ENCODE measurements at regions not wholly inside any gene's neighbourhood (a gene's known extent, or its start where the extent isn't known, plus 50 kb on each side); places are given as distances from the start of the nearest gene placed in this dataset.
A peak's percentile ranks its signal among the peaks of the same experiment; 100 is the strongest.
"Not testable (repeated sequence)": the region's sequence is repeated elsewhere in the genome, so short reads cannot be mapped to it uniquely, and the experiment has no call there.

DNA sequence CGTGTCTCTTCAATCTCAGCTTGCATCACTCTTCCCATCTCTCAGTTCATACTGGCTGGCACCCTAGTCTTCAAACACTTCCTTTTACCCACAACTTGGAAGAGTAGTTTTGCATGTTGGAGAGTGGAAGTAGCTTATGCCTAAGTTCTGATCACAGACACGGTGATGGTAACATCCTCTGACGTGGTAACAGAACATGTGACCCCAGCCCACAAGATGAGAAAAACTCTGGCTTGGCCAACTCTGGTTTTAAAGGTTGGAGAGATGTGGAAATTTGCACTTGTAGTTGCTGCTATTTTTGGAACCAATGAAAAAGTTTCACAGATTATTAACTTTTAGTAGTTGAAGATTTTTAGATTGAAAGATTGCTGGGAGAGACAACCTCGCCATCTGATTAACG, 155.4 kb upstream of the SLC35G4 start:
- DNase-seq: no peak

DNA sequence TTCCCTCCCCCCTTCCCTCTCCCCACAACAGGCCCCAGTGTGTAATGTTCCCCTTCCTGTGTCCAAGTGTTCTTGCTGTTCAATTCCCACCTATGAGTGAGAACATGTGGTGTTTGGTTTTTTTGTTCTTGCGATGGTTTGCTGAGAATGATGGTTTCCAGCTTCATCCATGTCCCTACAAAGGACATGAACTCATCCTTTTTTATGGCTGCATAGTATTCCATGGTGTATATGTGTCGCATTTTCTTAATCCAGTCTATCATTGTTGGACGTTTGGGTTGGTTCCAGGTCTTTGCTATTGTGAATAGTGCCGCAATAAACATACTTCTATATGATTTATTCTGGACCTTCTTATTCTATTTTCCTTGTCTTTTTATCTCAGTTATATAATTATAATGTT, 165.2 kb upstream of the SLC35G4 start:
- DNase-seq: not testable (repeated sequence)

DNA sequence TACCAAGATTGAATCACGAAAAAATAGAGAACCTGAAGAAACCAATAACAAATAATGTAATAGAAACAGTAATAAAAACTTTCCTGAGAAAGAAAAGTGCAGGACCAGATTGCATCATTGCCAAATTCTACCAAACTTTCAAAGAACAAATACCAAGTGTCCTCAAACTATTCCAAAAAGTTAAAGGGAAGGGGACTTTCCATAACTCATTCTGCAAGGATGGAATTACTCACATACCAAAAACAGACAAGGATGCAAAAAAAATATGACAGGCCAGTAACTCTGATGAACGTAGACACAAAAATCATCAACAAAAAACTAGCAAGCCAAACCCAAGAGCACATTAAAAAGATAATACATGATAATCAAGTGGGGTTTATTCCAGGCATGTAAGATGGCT, 172.3 kb upstream of the SLC35G4 start:
- DNase-seq: no peak

DNA sequence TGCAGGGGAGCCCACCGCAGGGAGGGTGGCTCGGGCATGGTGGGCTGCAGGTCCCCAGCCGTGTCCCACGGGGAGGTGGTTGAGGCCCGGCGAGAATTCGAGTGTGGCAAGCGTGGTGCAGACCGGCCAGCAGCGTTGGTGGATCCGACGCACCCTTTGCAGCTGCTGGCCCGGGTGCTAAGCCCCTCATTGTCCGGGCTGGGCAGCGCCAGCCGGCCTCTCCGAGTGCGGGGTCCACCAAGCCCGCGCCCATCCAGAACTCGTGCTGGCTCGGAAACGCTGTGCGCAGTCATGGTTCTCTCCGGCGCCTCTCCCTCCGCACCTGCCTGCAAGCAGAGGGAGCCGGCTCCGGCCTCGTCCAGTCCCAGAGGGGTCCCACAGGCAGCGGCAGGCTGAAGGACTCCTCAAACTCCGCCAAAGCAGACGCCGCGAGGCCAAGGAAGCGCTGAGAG, 177.0 kb upstream of the SLC35G4 start:
- no peak for DNase-seq

DNA sequence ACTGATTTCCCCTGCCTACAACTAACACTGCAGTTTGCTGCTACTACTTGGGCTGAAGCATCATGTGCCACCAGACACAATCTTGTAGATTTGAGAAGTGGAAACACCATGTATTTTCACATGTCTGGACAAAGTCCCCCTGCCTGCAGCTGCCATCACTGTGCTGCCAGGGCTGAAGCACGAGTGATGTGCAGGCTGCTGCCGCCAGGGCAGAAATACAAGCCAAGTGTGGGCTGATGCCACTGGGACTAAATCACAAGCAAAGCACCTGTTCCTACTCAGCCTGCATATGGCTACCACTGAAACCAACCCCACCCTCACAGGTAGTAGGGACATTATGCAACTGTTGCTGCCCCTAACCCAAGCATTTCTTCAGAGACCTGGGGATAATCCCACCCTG, 179.5 kb upstream of the SLC35G4 start:
- DNase-seq: no peak

DNA sequence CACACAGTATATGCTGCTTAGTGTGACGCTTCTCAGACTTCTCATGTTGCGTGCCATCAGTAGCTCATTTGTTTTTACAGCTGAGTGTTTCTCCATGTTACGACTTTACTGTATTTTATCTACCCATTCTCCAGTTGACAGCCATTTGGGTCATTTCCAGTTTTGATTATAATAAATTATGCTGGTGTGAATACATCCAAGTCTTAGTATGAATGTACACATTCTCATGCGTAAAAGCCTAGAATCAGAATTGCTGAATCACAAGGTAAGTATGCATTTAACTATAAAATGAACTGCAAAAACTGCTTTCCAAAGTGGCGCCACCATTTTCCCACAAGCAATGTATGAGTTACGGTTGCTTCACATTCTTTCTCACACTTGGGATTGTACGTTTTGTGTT, 184.2 kb upstream of the SLC35G4 start:
- no peak for DNase-seq

DNA sequence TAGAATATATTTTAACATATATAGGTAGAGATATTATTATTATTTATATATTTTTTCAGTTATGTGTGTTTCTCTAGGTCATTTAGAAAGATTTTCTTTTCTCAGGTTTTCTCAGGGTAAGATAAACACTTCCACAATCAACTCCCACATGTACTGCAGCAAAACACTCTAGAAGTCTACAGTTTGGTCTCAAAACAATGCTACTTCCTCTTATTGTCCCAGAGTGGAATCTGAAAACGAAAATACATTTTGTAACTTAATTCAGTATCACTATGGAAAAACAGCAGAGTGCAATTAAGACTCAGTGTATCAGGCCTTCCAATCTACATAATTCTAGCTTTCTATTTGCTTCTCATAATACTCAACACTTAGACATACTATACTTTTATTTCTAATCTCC, 190.1 kb upstream of the SLC35G4 start:
- DNase-seq: peak; percentile 21 to 52

DNA sequence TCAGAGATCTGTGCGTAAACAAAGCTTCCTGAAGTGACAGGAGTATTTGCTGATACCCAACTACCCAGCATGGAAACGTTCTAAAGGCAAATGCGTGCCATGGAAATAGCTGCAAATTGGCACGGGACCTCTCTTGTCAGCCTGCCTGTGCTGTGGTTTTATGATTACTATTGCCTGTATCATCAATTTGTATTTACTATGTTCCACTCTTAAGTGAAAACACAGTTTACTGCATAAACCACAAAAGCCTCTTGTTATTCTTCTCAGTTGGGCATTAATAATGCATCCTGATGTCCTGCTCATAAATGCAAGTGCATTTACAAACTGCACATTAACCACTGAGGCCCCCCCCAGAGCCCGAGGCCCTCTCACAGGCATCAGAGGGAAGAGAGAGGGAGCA, 196.6 kb upstream of the SLC35G4 start:
- DNase-seq: no peak

DNA sequence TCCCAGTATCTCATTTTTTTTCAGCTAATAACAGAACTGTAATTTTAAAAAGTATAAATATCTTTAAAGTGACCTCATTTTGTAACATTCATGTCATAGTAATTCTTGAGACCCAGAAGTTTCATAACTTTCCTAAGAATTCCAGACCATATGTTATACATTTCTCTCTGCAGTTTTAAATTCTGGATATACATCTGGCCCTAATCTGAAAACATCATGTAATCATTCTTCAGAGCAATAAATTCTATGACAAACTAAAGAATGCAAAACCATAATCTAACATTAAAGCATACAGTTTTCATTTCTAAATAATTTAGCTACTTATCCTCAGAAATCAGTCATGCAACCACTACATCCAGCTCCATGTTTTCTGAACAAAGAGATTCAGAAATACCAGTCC, 198.3 kb upstream of the SLC35G4 start:
- DNase-seq: no peak

DNA sequence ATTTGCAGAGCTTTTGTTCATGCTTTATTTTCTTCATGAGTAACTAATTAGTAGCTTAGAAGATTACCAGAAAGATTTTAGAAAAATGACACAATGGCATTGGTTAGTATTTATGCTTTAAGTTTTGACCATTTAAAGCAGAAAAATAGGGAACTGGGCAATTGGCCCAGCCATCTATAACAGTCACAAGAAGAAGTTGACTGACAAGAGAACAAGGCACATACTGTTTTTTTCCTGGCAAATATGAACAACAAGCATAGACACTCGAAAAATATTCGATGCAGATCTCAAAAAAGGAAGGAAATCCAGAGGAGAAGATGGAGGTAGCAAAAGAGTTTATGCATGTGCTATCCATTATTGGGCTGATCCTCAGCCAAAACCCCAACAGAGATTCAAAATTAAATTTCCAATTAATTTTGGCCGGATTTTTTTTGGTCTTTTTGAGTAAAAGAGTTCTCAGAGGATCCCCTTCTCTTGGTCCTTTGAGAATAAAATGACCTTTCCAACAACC, 200.8 kb upstream of the SLC35G4 start:
- no peak for DNase-seq

DNA sequence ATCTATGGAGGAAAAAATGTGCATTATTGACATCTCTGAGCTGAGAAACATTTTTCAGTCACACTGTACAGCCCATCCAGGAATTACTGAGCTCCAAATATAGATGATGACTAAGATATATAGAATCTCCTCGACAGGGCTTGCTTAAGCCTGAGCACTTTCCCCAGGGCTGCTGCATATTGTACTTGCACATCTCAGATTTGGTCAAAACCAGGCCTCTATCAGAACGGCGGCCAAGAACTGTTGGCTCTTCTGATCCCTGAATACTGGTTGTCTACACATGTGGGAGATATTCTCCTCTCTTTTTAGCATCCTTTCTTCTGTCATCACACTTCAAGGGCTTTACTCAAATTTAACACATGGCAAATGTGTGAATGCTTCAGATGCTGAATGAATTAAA, 201.5 kb upstream of the SLC35G4 start:
- no peak for DNase-seq

DNA sequence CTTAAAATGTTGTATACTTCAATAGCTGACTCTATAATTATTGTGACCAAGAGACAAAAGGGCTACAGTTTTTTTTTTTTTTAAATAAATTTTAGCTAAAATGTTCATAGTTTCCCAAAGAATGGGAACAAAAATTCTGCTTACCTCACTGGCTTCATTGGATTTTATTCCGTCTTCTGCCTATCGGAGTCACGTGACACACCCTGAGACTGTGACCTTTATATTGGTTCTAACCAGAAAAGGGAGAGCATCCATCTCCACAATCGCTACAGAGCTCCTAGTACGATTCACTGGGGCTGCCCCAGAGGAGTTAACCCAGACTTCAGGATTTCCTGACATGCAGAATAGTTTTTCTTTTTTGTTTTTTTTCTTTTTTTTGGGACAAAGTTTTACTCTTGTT, 203.6 kb upstream of the SLC35G4 start:
- DNase-seq: no peak

DNA sequence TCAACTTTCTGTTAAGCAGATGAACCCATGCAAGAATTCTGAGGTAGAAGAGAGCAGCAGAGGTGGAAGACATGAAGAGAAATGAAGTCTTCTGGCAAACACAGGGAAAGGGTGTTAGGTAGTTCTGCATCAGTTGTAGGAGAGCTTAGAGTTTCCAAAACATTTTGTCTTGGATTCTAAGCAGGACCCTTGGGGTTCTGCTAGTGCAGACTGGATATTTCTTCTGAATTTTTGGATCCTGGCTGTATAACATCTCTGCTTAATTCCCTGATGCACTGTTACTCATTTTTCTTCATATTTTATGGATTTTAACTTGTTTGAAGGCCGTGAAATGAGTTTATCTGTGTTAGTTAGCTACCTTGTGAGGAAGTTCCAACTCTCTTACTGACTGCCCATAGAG, 208.7 kb upstream of the SLC35G4 start:
- no peak for DNase-seq

DNA sequence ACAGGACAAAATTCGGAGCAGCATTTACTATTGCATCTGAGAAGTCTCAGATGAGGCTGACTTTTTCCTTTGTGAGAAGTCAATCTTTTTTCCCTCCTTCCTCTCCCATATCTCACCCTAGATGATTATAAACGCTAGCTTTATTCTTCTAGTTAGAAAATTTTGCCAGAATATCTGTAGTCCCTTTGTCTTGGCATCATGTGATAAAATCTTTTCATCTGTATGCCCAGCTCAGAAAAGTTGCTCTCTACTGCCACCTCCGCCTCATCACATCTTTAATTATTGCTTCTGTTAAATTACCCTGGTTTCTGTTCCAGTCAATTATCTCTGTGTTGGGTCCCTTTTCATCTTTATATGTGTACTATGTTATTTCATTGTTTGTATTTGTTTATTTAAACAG, 210.8 kb upstream of the SLC35G4 start:
- DNase-seq: no peak

DNA sequence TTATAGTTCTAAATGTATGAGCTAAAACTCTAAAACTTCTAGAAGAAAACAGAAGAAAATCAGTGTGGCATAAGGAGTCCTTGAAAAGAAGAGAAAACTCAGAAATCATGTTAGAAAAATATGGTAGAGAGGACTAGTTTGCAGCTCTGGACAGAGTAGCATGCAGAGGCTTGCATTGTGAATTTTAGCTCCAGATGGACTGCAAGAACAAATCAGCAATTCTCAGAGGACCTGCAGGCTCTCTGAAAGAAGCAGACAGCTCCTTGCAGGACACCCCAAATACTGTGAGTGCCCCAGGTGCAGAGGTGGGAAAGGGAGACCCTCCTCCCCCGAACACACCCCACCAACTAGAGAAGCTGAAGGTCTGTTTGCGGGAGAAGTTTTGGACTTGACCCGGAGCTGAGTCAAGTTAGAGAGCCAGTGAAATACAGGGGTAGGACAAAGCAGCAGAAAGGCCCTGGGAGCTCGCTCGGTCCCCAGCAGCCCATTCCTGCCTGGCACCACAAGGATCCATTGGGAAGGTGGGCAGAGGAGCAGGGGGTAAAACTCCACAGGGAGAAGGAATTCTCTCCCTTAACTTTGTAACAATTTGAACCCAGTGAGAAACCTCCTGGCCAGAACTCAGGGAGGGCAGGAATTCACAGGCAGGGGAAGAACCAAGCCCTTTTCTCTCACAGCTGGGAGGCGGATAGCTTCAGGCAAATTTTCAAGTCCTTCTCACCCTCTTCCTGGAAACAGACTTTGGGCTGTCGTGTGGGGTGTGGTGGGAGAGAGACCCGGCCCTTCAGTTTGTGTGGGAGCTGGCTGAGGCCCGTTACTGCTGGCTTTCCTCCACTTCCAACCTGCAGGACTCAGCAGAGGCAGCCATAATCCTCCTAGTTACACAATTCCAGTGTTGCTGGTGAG, 216.2 kb upstream of the SLC35G4 start:
- no peak for DNase-seq

DNA sequence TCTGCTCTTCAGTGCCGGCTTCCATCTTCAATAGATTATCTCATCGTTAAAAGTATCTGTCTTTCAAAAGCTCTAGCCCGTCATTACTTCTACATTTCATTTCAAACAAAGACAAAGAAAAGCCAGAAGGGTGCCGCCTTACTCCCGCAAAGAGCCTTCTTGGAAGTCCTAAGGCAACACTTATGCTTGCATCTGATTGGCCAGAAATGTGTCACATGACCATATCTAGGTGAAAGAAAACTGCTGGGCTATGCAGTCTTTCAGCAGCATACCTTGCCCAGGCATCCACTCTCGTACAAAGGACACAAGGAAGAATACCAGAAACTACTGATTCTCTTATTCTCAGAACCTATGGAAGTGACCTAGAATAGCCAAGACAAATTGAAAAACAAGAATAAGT, 217.1 kb upstream of the SLC35G4 start:
- DNase-seq: no peak

DNA sequence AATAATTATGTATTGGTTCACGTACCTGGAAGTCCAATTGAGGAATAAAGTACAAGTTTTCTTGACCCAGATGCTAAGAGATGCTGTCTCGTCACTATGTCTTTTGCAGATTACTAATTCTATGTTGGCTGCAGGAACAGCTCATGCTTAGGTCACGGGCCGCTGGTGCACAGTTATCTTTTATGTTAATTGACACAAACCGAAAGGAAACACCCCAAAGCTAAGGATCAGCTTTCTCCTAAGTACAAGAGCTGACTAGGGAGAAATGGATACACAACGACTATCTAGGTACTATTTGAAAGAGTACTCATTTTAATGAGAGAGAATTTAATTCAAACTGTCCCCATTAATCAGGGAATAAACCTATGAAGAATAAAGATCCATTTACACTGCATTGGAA, 217.7 kb upstream of the SLC35G4 start:
- no peak for DNase-seq

DNA sequence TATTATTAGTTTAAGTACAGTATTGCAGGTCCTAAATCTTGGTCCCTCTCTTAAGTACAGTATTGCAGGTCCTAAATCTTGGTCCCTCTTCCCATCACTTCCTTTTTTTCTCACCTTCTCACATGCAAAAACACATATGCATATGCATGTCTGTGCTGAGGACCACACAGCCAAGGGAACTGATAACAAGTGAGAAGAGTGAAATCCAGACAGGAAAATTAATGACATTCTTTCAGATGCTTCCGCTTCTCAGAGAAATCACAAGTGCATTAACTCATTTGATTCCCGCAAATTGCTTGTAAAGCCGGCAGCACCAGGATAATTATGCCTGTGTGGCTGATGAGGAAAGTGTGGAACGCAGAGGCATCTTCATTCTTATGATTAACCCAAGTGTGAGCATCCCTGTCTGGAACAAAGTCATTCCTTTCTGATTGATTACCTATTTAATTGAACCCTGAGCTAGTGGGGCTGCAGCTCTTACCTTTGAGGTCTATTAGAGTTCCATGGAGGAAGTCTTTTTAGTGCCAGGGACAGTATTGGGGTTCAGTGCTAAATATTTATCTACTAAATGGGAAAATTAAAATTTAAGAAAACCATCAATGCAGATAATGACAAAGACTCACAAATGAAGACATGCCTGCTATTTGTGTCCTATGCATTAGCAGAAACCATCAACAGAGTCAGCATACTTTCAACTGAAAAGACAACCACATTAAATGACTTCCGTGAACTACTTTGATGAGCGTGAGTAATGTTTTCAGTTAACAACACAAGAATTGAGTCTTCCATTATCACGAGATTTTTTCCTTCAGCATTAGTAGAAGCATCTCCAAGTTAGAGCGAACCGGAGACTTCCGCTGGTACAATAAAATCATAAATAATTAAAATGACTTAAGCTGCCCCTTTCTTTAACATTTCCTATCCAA, 220.4 kb upstream of the SLC35G4 start:
- DNase-seq: no peak

DNA sequence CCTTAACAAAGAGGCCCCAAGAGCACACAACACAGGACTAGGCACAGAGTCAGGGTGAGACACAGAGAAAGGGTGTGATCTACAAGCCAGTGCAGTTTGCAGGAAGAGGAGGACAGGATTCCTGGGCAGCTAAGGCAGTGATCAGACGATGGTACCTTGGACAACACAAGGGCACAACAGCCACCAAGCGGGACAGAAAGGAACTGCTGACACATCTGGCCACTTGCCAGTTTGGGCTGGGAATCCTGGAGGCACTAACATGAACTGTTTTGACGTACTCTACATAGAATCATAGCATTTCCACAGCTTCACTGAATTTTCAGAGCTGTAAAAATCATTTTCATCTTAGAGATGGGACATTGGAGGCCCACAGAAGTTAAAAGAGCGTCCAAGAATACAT, 221.5 kb upstream of the SLC35G4 start:
- DNase-seq: peak; percentile 33 to 36

DNA sequence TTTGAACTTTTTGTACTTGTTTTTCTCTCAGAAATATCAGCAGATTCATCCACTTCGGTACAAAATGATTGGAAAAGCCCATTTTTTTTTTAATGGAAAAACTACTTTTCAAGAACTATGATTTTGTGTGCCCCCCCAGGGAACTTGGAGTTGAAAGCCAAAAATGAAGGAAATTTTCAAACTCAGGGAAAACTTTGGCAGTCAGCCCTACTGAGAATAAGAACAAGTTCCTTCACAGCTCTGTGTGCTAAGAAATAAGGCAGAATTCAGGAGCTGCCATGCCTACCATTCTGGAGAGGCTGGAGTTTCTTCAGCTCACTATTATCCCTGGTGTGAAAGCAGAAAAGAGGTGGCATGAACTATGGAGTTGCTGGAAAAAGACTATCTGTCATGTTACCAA, 226.0 kb upstream of the SLC35G4 start:
- no peak for DNase-seq

DNA sequence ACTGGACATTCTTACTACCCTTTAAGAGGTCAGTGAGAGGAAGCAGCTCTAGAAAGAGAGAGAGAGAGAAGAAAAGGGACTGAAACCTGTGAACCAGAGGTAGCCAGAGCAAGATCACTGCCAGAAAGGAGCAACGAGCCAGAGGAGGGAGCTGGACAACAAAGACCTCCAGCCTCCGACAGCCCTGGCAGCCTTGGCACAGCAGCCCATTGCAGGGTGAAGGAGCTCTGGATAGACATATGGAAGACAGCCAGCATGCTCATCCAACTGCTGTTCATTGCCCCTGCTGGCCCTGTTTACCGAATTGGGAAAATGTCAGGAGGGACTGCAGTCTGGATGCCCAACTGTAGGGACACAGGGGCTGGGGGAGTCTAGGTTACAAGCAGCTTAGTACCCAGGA, 228.4 kb upstream of the SLC35G4 start:
- no peak for DNase-seq

DNA sequence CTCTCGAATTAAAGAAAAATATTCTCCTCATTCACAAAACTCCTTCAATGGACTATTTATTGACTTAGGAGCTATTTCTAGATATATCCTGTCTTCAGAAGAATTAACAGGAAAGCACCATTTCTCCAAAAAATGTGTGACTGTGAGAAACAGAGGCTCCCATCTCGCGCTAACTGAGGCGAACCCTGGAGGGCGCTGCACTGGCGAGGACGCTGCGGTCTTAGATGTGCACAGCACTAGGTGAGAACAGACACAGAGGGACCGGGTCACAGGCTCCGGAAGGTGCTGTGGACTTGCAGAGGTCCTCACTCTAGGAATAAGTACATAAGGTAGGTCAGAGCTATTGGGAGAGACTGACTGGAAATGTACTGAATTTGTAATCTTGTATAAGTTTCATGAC, 229.7 kb upstream of the SLC35G4 start:
- DNase-seq: no peak

DNA sequence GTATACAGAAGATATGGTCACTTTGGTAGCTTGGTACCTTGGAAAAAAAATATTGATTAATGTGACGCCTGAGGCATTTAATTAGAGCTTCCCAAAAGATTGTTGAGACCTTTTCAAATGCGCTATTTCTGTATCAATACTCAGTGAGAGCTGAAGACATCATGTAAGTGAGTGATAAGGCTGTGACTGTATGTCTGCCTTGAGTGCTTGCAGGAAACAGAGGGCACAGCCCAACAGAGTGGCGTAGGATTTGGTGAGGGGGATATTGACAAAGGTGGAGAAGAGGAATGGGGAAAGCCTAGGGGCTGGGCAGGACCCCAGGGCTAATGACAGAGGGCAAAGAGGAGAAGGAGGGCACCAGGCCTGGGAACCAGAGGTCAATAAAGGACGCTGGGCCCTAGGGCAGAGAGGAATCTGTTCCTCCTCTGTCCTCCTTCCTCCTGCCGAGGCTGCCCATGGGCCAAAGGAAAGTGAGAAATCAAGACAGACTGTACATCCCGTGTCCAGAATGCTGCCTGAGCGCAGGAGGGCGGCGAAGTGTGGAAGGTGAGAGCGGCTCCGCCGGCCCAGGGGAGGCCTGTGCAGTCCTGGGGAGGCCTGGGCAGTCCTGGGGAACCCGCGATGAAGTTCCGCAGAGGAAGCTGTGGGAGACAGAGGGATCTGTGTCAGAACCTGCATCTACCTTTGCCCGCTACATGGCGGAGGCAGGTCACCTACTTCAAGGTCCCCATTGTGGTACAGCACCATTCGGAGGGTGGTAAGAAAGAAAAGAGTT, 228.6 kb upstream of the PIEZO2 start:
- DNase-seq: no peak

Data from inflammatory macrophage treated with lipopolysaccharide for 1 hour (primary cell).